BLaER1 treated with 17β-estradiol and CSF1 and Interleukin-3, amounts not matched to agents 10 nM and 100 nM (cell line): ENCODE measurements at regions not wholly inside any gene's neighbourhood (a gene's known extent, or its start where the extent isn't known, plus 50 kb on each side); places are given as distances from the start of the nearest gene placed in this dataset.

ENCODE experiments used
- H3K27ac ChIP-seq, 11 experiments: shearing (Covaris generic); formaldehyde crosslinking; 2 replicates each; pipeline ENCODE4 v1.8.1; 2022
- H3K27me3 ChIP-seq, 11 experiments: shearing (Covaris generic); formaldehyde crosslinking; 2 replicates each; pipeline ENCODE4 v1.8.1; 2022
- H3K36me3 ChIP-seq, 11 experiments: shearing (Covaris generic); formaldehyde crosslinking; 2 replicates each; pipeline ENCODE4 v1.8.1; 2022
- H3K4me1 ChIP-seq, 10 experiments: shearing (Covaris generic); formaldehyde crosslinking; 2 replicates each; pipeline ENCODE4 v1.8.1; 2022
- H3K4me2 ChIP-seq, 11 experiments: shearing (Covaris generic); formaldehyde crosslinking; 2 replicates each; pipeline ENCODE4 v1.8.1; 2022
- H3K4me3 ChIP-seq, 10 experiments: shearing (Covaris generic); formaldehyde crosslinking; 2 replicates each; pipeline ENCODE4 v1.8.1; 2022
- H3K9ac ChIP-seq, 11 experiments: shearing (Covaris generic); formaldehyde crosslinking; 2 replicates each; pipeline ENCODE4 v1.8.1; 2022
- H3K9me3 ChIP-seq, 11 experiments: shearing (Covaris generic); formaldehyde crosslinking; replicated peaks in 1 of 11; 2 replicates each; pipeline ENCODE4 v1.8.1; 2022
- H4K20me1 ChIP-seq, 11 experiments: shearing (Covaris generic); formaldehyde crosslinking; 2 replicates each; pipeline ENCODE4 v1.8.1; 2022
- Cebpa-rat ChIP-seq, 11 experiments: shearing (Covaris generic); IDR thresholded peaks; 2 replicates each; pipeline ENCODE4 v1.8.1; 2022

DNA sequence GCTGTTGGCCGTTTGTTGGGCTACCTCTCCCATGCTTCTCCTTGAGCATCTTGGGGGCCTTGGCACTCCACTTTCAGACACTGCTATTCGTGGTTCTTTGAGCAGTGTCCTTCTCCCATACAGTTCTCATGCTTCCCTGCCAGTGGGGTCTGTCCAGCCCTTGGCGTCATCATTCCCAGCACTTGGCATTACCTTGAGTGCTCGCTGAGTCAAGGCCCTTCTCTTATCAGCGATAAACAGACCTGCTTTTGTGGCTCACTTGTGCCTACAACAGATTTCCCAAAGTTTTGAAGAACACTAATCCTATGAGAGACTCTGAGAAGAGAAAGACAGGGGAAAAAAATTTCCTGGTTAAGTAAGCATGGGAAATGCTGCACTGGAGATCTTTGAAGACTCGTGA is 85.3 kb downstream of the NOC3L start:
- peaks cover 8 to 17% (median 10%) of the 10 kb centered on the region in 11 experiments for H3K9me3 ChIP-seq
- no peak overlapping the region for H3K4me2 ChIP-seq
- H3K9ac ChIP-seq, result no peak overlapping the region
- H3K4me1 ChIP-seq, result peaks cover 0 to 8% (median 0%) of the 10 kb centered on the region in 10 experiments; a peak in 3 of 20 replicates
- TF ChIP-seq Cebpa-rat (IDR thresholded peaks at IDR 0.05), result no peak
- no peaks in the 10 kb centered on the region for H3K27me3 ChIP-seq
- H3K4me3 ChIP-seq, result no peak overlapping the region
- H3K36me3 ChIP-seq, result no peaks in the 10 kb centered on the region
- no peaks in the 10 kb centered on the region for H4K20me1 ChIP-seq
- no peak overlapping the region for H3K27ac ChIP-seq

DNA sequence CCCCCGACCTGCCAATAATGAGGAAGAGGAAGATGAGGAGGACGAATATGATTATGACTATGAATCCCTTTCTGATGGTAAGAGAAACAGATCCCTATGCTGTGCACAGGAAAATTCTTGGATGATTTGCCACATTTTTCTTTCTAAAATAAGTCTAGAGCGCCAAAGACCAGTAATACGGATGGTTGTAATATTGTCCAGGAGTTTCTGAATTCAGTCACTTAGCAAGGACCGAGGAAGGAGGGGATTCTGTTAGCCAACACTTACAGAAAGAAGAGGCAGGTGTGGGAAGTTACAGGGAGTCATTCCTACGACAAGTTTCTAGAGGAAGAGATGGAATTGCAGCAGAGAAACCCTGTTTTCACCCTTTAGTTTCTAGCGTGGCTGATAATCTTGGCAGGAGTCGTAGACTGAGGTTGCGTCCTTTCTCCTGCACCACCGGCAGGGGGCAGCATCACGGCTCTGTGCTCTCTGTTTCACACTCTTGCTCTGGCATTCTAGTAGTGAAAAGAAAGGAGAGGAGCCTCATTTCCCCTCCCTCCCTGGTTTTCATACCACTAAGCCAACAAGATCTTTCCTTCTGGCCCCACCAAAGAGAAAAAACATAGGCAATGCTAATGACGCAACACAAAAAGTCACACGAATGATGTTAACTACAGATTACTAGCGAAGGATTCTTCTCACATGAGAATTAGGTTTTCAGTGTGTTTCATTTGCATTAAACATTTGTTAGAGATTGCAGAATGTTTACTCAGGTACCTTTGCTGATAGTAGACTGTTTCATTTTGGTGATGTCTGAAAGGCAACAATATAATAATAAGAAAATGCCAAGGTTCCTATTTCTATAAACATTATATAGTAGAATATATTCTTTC is 82.7 kb downstream of the NOC3L start:
- TF ChIP-seq Cebpa-rat (IDR thresholded peaks at IDR 0.05), result no peak
- no peak overlapping the region for H3K4me3 ChIP-seq
- H3K27me3 ChIP-seq, result no peaks in the 10 kb centered on the region
- no peak overlapping the region for H3K4me2 ChIP-seq
- no peak overlapping the region for H3K9ac ChIP-seq
- H3K9me3 ChIP-seq, result no peaks in the 10 kb centered on the region
- H4K20me1 ChIP-seq, result no peaks in the 10 kb centered on the region
- no peaks in the 10 kb centered on the region for H3K36me3 ChIP-seq
- no peak overlapping the region for H3K27ac ChIP-seq
- H3K4me1 ChIP-seq, result peaks cover 0 to 2% (median 0%) of the 10 kb centered on the region in 10 experiments; a peak in 3 of 20 replicates

DNA sequence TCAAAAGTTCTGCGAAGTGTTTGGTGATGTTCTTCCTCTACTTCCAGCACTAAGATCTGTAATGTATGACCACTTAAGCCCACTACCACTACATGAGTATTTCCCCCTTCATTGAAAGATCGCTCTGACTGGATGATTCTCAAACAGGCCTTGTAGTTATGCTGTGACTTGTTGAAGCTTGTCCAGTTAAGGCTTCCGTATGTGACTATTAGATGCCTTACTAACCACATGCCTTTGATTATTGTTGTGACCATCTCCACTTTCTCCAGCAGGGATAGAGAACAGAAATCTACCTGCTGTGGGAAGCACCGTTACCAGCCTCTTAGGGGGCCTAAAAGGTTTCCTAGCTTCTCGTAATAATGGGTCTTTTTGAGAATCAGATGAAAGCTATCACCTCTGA is 81.1 kb downstream of the NOC3L start:
- Histone ChIP-seq H3K4me2 (no peak overlapping the region), H3K4me1 (no peaks in the 10 kb centered on the region), H3K27me3 (no peaks in the 10 kb centered on the region), H4K20me1 (no peaks in the 10 kb centered on the region), H3K36me3 (no peaks in the 10 kb centered on the region), H3K27ac (no peak overlapping the region), H3K9ac (no peak overlapping the region), H3K4me3 (no peak overlapping the region), H3K9me3 (no peaks in the 10 kb centered on the region)
- no peak for TF ChIP-seq Cebpa-rat (IDR thresholded peaks at IDR 0.05)

DNA sequence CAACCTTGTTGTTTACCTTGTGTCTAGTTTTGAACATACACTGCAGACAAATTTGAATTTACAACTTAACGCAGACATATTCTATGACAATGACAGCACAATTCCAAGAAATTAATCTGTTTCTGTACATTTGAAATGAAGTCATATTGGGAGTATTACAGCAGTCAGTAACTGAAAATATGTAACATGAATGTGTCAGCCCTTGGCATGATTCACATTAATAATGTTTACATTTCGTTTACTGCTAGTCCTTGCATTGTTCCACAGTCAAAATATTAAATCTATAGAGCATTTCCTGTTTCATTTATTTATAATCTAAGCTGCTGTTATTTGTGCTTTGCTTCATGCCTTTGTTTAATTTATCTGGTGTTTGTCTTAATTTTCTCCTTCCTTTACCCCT is 80.4 kb downstream of the NOC3L start:
- H3K9me3 ChIP-seq, result no peaks in the 10 kb centered on the region
- no peak overlapping the region for H3K4me3 ChIP-seq
- H3K4me1 ChIP-seq, result no peaks in the 10 kb centered on the region
- no peak overlapping the region for H3K4me2 ChIP-seq
- no peak overlapping the region for H3K9ac ChIP-seq
- H3K27me3 ChIP-seq, result no peaks in the 10 kb centered on the region
- no peaks in the 10 kb centered on the region for H3K36me3 ChIP-seq
- H3K27ac ChIP-seq, result no peak overlapping the region
- no peaks in the 10 kb centered on the region for H4K20me1 ChIP-seq
- TF ChIP-seq Cebpa-rat (IDR thresholded peaks at IDR 0.05), result no peak
